Limb (tissue), 2 donors: ENCODE measurements at regions not wholly inside any gene's neighbourhood (a gene's known extent, or its start where the extent isn't known, plus 50 kb on each side); places are given as distances from the start of the nearest gene placed in this dataset.

Source experiments
- DNase-seq, 2 donors: peaks; one replicate each; pipeline ENCODE4 v3.0.0-alpha.2; 2016; ENCODE audit errors: extremely low spot score in 2 of 2

DNA sequence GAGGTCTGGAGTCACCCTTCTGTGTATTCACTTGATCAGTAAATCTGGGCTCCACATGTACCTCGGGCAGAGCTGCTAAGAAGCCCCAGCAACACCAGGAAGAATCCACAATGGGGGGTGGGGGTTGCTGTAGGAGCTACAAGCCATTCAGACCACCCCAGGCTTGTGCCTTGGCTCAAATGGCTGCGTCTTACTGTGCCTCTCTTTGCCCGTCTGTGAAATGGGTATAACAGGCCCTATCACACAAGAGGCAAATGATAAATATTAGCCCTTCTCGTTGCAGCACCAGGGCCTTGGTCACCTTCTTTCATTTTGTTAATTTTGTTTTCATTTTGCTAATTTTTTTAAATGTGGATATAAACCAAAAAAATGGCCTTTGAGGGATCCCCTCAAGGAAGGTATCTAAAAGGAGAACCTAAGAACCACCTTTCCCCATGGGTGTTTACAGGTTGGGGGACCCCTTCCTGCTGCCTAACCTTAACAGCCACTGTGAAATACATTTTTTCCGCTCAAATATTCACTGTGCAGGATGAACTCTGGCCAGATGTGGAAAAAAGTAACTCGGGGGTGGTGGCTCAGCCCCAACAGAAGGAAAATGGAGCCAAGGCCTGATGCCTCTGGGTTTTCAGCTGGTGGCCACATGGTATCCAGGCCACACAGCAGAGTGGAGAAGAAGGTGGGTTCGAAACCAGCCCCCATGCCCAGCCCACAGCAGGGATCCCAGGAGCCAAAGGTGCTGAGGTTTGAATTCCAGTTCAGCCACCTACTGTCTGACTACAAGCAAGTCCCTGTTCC lies 284.0 kb downstream of the MN1 start:
- DNase-seq = peak in 1 of 2 donors; percentile 60

- DNase-seq = peak in 1 of 2 donors; percentile 71
Observed at GRCh38 chr22:27518531-27519340, 282.8 kb downstream of the MN1 start.

GRCh38 chr22:27523711-27524110 lies 277.8 kb downstream of the MN1 start:
- no peak for DNase-seq

DNA sequence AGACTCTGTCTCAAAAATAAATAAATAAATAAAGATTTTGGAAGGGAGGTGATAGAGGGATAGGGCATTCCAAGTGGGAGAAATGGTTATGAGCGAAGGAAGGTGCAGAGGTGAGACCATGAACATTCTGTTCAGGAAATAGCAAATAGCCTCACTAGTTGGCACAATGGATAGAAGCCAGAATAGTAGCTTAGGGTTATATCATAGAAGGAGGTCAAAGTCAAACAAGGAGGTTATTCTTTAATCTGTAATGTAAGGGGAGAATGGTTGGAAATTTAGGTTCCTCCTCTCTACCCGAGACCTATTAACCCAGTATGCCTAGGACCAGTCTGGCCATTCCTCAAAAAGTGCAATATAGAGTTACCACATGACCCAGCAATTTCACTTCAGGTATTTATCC lies 275.8 kb downstream of the MN1 start:
- DNase-seq = no peak

DNA sequence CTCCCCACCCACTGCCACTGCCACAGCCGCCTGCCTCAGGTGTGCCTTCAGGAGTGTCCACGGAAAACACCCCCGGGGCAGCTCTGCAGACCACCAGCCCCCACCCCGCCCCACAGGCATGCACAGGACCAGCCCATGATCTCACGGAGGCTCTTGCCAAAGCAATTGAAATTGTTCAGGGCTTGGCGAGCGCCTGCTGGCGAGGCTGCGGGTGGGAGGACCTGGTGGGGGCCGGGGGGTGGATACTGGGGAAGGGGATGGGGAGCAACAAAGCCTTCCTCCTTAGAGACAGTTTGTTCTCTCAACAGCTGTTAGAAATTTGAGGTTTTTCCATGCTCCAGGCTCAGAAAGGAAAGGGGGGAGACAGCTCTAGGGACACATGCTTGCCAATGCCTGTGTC lies 274.7 kb downstream of the MN1 start:
- peak; percentile 54 to 66 for DNase-seq

GRCh38 chr22:27531782-27532530 lies 269.6 kb downstream of the MN1 start:
- no peak for DNase-seq

- DNase-seq = no peak
Observed at GRCh38 chr22:27533105-27533745, 268.3 kb downstream of the MN1 start.

GRCh38 chr22:27534720-27535125 lies 266.8 kb downstream of the MN1 start:
- DNase-seq = no peak

DNA sequence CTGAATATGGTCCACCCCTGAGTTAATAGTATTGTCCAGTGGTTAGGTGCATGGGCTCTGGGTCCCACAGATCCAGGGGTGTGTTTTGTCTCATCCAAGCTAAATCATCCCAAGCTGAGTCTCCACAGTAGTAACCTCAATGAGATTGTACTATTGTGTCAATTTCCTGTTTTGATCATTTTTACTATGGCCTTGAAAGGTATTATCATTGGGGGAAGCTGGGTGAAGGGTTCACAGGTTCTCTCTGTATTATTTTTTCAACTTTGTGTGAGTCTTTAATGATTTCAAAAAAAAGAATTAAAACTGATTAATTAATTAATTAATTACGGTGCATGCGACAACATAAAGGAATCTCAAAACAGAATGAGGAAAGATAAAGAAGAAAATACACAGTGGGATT lies 266.1 kb downstream of the MN1 start:
- DNase-seq = no peak

DNA sequence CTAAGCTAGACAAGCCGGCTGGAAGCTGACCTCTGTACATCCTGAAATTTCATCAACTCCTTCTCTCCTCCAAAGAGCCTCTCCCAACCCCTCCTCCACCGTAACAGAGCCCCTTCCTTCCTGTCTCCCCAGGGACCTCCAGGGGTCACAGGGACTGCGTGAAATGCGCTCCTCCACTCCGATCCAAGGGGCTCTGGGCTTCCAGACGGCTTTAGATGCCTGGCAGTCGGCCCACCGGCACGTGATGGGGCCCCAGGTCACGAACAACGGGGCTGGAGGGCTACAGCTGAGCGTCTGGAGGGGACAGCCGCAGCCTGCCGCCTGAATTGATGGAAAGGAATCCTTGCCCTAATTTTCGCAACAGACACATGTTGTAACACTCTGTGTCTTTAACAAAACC lies 264.1 kb downstream of the MN1 start:
- peak in 1 of 2 donors; percentile 77 for DNase-seq

DNA sequence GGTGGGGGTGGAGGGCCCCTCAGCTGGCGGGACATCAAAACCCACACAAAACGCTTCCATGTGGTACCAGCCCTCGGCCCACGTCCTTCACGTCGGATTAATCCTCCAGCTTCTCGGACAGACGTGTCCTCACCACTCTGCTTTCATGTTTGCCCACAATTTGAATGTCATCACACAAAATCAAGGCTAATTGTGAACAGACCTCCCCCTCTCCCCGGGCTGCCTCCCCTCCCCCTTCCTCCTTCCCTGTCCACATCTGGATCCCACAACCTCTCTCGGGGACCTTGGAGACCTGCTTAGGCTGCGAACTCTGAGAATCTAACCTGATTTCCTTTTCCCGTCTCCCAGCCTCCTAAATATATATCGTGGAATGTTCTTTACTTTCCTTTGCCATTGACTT lies 262.9 kb downstream of the MN1 start:
- peak in 1 of 2 donors; percentile 60 for DNase-seq

GRCh38 chr22:27540247-27540646 lies 261.3 kb downstream of the MN1 start:
- DNase-seq = no peak

GRCh38 chr22:27540656-27541396 lies 260.7 kb downstream of the MN1 start:
- no peak for DNase-seq

DNA sequence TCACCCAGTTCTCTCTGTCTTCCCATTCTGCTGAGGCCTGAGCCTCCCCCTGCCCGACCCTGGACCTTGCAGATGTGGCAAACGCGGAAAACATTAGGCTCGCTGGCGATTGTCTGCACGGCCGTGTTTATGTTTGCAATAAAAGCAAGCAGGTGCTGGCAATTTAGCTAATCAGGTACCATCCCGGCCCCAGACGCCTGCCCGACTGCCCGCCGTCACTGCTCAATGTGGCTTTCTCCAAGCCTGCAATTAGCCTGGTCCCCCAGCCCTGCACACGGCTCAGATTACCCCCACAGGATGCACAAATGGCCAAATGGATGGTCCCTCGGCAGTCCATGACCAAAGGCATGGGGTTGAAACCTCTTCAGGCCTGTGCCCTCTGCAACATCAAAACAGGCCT lies 259.7 kb downstream of the MN1 start:
- no peak for DNase-seq

GRCh38 chr22:27542602-27543001 lies 259.0 kb downstream of the MN1 start:
- DNase-seq = no peak

- no peak for DNase-seq
Observed at GRCh38 chr22:27543460-27543859, 258.1 kb downstream of the MN1 start.

DNA sequence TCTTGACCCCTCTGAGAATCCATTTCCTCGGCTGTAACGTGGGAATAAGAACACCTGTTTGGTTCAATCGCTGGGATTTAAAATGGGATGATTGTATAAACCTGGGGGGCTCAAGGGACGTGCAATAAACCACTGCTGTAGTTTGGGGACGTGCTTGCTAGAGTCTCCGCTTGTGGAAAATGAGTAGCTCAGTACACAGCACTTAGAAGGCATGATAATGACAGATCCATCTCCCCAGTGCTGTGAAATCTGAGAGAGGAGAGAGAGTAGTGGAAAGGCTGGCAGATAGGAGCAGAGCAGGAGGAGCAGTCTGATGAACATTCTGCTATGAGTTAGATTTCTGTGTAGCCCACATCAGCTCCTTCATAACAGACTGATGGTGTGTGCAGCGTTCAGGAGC lies 256.5 kb downstream of the MN1 start:
- no peak for DNase-seq

DNA sequence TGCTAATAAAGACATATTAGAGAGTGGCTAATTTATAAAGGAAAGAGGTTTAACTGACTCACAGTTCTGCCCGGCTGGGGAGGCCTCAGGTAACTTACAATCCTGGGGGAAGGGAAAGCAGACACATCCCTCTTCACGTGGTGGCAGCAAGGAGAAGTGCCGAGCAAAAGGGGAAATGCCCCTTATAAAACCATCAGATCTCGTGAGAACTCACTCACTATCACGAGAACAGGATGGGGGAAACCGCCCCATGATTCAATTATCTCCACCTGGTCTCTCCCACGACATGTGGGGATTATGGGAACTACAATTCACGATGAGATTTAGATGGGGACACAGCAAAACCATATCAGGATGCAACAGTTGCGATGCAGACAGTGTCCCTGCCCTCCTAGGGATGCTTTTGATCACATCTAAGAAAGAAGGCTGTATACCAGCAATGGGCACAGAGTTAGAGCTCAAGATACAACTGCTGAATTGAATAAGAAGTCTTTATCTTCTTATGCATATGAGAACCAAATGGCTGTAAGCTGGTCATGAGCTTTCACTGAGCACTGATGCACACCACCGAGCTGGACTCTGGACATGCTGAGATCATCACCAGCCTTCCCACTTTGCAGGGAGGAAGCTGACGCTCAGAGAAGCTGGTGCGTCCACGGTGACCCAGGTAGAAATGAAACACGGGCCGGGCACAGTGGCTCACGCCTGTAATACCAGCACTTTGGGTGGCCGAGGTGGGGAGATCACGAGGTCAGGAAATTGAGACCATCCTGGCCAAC lies 255.2 kb downstream of the MN1 start:
- no peak for DNase-seq

DNA sequence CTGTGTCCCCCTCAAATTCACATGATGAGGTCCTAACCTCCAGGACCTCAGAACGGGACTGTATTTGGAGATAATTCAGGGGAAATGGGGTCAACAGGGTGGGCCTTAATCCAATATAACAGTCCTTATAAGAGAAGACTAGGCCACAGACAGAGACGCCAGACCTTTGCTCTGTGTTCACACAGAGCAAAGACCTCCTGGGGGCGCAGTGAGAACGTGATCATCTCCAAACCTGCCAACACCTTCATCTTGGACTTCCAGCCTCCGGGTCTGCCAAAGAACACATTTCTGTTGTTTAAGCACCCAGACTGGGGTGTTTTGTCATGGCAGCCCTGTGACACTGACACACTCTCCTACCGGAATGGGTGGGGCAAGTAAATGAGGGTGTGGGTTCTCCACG lies 250.2 kb downstream of the MN1 start:
- DNase-seq = no peak

DNA sequence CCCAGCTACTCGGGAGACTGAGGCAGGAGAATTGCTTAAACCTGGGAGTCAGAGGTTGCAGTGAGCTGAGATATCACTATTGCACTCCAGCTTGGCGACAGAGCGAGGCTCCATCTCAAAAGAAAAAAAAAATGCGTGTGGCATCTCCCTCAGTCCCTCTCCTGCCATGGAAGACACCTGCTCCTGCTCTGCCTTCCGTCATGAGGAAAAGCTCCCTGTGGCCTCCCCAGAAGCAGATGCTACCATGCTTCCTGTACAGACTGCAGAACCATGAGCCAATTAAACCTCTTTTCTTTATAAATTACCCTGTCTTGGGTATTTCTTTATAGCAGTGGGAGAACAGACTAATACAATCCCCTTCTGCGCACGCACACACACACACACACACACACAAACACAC lies 249.4 kb downstream of the MN1 start:
- no peak for DNase-seq
